Neural progenitor cell (in vitro differentiated cells): ENCODE measurements at regions not wholly inside any gene's neighbourhood (a gene's known extent, or its start where the extent isn't known, plus 50 kb on each side); places are given as distances from the start of the nearest gene placed in this dataset.

Experiments used
- EZH2 ChIP-seq: fragments of 200-600 bp; sonication (generic); IDR thresholded peaks from 2 replicates; pipeline ENCODE4 v1.6.1; 2017; ENCODE audit warnings: antibody characterized with exemption, mild to moderate bottlenecking, moderate library complexity
- TF ChIP-seq, protein P1 (sequence below): fragments of 200-600 bp; sonication (generic); IDR thresholded peaks from 2 replicates; pipeline ENCODE4 v1.5.1; 2017; ENCODE audit warnings: antibody characterized with exemption, mild to moderate bottlenecking

DNA sequence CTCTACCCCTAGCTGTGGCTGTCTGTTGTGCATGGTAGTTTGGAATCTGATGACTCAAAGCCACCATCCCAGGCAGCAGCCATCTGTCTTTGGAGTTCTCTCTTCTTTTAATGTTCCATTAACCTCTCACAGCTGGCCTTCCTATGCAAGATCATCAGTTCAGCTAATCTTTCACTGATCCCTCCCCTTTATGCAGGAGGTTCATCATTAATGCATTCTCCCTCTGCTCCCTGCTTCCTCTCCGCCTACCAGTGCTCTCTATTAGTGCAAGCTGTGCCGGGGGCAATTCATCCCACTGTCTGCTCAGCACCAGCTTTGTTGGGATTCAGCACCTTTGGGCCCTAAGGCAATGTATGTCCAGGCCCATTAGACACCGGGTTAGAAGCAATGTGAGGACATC lies 413.0 kb upstream of the LRRC4C start:
- TF ChIP-seq, protein P1, sequence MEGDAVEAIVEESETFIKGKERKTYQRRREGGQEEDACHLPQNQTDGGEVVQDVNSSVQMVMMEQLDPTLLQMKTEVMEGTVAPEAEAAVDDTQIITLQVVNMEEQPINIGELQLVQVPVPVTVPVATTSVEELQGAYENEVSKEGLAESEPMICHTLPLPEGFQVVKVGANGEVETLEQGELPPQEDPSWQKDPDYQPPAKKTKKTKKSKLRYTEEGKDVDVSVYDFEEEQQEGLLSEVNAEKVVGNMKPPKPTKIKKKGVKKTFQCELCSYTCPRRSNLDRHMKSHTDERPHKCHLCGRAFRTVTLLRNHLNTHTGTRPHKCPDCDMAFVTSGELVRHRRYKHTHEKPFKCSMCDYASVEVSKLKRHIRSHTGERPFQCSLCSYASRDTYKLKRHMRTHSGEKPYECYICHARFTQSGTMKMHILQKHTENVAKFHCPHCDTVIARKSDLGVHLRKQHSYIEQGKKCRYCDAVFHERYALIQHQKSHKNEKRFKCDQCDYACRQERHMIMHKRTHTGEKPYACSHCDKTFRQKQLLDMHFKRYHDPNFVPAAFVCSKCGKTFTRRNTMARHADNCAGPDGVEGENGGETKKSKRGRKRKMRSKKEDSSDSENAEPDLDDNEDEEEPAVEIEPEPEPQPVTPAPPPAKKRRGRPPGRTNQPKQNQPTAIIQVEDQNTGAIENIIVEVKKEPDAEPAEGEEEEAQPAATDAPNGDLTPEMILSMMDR = no peak
- no peak for TF ChIP-seq EZH2
